ENCODE measurements at regions not wholly inside any gene's neighbourhood (a gene's known extent, or its start where the extent isn't known, plus 50 kb on each side); places are given as distances from the start of the nearest gene placed in this dataset.
"Not testable (repeated sequence)": the region's sequence is repeated elsewhere in the genome, so short reads cannot be mapped to it uniquely, and the experiment has no call there.

DNA sequence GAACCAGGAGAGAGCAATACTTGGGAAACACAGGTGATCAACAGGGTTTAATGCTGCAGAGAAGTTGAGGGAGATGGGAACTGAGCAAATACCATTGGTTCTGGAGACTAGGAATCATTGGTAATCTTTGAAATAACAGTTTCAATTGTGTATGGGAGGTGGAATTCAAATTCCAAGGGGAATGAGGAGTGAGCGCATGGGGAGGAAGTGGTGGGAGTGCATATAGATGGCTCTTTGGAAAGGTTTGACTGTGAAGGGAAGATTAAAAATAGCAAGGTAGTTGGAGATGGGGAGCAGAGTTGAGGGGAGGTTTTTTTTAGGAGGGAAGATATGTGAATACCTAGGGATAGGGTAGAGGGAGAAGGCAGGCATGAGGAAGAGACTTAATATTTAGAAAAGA is 51.1 kb upstream of the ROPN1 start:
- no peak for DNase-seq

DNA sequence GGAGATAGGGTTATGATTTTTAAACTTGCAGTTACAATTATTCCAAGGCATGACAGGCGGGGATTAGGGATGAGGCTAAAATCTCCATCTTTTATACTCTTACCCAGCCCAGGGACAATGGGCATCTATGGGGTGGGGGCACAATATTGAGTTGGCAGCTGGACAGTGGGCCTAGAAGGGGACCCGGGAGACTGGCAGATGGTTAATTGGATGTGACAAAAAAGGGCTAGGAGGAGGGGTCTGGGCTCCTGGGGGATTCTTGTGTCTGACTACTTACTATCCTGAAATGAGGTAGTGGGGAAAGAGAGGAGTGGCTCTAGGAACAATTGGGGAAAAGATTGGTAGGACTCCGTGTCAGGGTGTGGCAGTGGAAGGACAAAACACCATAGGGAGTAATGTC is 53.0 kb upstream of the ROPN1 start:
- no peak for DNase-seq

DNA sequence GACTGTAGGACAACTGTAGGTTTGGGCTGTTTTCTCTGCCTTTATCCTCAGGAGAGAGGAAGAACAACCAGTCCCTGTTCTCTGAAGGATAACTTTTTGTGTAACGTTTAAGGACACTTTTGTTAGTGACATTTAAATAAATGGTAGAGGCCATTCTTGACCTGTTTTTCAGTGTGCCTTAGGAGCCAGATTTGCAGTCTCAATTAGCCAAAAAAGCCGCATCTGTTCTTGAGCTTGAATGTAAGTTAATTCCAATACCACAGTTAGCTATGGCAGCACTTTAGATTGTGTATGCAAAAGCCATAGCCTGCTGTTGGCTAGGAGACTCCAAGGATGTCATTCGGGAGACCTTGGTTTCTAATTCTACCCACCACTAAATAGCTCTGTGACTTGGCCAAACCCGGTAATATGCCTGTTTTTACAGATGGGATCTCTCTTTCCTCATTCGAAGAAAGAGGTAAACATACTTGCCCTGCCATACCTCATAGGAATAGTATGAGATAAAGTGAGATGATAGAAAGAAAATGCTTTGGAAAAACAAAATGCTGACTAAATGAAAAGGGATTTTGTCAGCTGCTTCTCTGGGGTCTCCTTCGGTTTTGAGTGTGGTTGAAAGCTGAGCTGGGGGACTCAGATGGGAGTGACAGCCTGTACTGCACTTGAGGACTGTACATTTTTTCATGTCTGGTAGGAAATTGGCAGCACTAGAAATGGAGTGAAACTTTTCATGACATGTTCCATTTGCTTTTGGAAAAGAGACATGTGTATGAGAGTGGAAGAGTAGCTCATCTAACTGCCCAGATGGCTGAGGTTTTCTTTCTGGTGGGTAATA is 57.3 kb upstream of the ROPN1 start:
- no peak for DNase-seq

DNA sequence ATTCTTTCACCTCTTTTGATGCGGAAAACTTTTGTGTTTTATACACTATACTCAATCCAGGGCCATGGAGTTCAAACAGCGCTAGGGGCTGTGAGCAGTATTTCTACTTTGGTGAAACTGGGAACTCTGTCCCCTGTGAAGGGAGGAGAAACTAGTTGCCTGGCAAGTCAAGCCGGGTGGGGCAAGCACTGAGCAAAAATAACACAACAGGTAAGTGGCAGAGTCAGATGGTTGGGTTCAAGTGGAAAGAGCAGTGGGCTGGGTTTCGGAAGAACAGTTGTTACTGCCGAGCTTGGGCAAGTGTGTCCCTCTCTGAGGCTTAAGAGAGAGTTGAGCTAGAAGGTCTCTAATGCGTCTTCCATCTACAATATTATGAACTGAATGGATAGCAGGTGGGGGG is 59.7 kb upstream of the ROPN1 start:
- no peak for DNase-seq

DNA sequence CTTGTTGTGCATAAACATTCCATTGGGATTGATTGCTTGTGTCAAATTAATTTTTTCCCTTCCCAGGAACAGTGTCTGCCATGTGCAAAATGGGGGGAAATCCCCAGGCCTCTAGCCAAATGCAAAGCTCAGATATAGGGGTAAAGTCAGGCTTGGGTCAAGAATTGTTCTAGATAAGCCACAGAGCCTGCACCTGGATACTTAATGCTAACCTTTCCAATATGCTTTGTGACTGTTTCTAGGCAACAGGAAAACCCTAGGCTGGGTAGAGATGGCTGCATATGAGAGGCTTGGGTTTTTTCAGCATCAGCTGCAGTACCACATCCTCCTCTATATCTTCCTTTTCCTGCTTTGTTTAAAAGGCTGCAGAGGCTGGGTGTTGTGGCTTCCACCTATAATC is 61.9 kb upstream of the ROPN1 start:
- DNase-seq: no peak

DNA sequence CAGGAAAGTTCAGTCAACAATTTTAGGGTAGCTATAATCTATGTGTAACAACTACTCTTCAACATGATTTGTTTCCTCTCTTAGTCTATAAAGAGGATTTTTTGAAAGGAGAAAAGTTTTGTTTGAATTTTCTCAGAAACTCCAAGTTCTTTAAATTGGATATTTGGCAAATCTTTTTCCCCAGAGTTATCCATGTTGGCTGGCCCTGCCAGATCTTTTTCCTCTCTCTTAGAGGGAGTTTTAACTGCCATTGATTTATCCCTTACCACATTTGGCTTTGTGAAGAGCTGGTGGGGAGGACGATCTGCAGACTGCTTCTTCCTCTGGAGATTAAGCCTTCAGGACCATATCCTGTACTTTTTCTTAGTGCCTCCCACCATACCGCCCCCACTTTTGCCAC is 64.9 kb upstream of the ROPN1 start:
- DNase-seq: no peak

DNA sequence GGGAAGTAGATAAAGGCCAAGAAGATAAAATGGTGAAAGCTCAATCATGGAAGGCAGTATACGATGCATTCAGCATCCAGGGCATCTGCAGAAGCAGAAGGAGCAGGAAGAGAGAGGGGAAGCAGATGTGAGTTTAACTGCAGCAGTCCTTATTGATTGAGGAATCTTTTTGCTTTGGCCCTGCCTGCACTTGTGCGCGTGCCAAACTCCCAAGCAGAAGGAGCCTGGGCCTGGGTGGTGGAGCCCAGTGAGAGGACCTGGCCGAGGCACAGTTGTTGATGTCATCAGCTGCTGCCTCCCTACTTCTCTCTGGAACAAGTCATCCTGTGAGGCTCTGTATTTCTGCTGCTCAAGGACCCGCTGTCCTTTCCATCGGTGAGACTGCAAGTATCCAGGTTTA is 65.5 kb upstream of the ROPN1 start:
- DNase-seq: no peak

DNA sequence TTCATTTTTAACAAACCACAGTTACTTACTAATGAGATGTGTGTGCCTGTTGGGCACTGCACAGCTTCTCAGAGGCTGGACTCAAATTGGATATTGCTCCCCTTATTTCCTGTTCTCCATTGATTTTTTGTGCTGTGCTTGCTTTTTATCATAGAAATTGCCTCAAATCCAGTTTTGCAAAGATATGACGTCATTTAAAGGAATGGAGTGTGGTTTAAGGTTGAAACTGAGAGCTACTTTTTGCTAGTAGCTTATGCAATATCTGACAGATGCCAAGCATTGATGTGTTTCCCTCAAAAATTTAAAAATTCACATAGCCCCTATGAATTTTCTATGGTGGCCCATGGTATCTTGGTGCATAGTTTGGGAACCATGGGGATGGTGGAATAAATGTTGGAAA is 67.7 kb upstream of the ROPN1 start:
- no peak for DNase-seq

DNA sequence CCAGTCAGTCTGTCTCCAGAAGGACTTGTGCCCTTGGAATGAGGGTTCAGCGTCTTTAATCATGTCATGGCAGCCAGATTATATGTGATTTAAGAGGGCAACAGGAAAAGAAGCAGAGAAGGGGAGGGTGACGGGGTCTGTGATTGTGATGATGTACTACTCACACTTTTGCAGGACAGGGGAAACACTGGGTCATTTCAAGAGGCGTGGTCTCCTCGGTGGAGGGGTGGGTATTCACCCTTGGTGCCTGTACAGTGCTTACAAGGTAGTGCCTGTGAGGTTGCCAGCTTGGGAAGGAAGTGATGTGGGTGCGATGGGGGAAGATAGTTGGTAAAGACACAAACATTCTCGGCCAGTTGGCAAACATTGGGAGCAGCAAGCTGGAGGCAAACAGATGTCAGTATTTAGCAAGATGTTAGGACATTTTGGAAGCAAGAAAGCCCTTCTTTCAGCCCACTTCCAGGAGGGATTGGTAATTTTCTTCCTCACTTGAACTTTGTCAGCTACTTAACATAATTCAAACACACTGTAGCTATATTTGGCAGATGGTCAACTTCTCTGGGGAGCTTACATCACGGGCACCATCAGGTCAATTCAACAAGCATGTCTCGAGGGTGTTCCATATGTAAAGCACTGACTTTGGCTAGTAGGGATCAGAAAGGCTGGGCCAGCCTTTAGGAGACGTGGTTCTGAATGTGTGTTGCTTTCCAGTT is 71.4 kb upstream of the ROPN1 start:
- no peak for DNase-seq

DNA sequence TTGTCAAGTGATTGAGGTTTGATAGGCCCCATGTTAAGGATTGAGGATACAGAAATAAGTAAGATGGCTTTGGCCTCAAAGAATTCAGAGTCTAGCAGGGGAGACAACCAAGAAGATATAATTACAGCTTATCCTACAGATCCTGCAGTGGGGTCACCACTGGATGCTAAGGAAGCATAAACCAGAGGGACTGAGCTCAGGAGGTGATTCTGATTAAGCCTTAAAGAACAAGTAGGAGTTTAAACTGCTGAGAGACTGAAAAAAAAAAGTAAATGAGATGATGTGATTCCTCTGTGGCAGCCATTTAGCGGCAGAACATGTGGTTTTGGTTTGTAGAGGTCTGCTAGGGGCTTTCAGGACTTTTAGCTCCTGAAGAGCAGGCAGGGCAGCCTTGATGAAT is 72.1 kb upstream of the ROPN1 start:
- no peak for DNase-seq

DNA sequence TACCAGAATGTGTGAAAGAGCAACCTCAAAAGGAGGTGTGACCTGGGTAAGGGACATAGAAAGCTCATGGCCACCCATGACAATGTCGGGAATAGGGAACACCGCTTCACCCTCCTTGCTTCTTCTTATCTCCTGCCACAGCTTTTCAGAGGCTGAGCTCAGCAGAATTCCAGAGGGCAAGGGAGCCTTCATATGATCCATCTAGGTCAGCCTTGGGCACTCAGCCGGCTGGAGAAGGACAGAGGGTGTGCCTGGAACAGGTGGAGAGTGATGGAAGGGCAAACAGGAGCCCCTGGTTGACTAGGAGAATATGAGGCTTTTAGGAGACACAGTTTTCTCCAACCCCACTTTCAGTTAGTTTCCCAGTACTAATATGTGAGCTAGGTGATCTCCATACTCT is 74.6 kb upstream of the ROPN1 start:
- not testable (repeated sequence) for DNase-seq

DNA sequence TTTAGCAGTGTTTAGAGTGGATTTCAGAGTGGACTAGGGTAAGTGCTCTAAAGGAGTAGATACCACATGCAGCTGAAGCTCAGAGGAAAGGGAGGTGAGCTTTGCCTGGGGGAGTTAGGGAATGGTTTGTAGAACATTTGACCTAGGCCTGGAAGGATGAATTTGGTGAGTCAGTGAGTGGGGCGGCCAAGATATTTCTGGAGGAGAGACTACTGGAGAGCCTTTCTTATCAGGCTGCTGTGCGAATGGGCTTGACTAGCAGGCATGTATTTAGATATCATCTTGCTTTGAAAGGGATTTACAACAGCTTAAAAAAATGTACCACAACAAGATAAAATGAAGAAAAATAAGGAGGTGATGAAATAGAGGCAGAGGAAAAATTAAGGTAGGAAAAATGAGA is 77.8 kb upstream of the ROPN1 start:
- DNase-seq: not testable (repeated sequence)

DNA sequence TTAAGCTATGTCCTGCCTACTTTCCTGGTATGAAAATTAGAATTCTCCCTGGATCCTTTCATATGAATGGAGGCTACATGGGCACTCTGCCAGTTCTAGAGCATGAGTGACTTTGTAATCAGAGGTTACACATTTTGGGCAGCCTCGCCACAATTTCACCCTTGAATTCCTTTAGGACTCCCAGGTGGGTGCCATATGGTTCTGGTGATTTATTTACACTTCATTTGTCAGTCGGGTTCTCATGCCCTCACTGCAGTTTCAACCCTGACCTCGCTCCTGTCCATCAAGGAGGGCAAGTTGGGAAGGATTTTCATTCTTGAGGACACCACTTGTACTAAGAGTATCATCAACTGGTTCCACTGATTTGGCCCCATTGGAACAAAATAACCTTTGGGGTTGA is 83.2 kb upstream of the ROPN1 start:
- not testable (repeated sequence) for DNase-seq

DNA sequence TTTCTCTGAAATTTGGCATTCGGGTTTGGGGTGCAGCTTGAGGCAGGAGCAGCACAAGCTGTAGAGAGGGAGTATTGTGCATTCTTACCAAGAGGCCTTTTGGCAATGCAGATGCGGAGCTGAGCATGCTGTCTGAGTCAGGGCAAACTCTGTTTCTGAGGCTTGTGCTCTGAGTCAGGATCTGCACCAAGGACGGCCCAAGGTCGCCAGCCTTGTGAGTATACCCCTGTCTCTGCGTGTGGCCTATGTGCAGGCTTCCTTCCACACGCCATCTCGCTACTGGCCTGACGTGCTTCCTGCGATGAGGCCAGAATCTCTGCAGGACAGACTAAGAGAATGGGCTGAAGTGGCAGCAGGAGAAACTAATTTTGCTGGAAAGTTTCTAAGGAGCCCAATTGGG is 83.8 kb upstream of the ROPN1 start:
- DNase-seq: no peak

DNA sequence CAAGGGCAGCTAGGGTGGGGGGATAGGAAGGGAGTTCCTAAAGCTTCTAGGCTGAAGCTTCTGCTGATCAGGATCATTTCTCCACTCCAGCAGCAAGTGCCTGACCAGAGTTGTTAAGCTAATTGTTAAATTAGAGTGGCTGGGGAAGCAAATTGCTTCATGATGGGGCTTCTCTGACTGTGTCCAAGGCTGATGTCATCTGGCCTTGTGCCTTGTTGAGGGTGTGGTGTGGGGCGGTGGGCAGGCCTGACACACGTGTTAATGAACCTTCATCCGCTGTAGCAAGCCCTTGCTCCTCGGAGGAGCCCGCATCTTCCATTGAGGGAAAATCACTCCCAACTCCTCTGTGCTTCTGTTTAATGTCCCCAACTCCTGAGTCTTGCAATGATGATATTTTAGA is 84.3 kb upstream of the ROPN1 start:
- DNase-seq: no peak

DNA sequence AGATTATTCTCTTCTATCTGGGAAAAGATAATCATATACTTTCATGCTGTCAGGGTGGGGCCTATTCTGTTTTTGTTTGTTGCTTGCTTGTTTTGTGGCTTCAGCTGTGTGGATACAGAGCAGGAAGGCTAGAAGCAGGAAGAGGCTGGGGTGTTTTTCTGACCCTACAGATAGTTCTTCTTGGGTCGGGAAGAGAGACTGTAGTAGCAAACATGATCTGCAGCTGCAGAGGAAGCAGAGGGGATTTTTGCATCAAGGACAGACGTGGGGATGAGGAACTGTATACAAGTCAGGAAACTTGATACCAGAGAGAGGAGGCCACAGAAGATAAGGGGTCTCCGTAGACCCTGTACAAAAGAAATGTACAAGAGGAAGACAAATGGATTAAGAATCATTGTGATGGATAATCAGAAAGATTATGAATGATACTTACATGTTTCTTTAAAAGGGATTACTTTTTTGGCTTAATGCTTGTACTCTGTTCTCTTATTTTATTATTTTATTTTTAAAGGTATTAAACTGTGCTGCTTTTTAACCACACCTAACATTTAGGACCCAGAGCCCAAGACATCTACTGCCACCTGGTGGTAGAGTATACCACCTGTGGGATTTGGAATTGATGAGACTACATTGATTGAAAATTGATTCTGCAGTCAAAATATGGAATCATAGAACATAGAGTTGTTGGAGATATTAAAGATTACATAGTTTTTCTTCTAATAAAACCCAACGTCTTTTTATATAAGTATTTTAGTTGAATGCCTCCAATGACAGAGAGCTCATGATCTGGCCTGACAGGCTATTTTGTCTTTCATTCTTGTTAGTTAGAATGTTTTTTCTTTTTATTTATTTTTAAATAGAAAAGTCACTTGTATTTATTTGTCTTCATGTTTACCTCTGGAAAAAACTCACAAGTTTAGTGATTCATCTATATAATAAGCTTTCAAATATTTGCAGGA is 87.3 kb upstream of the ROPN1 start:
- no peak for DNase-seq

DNA sequence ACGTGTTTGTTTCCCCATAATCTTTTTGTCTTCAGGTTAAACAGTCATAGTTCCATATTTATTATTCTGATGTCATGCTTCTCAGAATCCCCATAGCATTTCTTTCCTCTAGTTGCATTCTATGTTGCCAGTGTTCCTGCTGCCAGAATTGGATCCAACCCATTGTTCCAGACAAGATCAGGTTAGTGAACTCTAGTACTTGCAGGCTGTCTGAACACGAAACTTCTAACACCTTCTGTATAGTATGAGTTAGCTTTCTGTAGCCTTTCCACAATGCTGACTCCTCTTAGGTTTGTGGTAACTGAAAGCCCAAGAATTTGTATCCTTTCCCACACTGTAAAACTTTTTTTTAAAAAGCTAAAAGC is 88.0 kb upstream of the ROPN1 start:
- no peak for DNase-seq

DNA sequence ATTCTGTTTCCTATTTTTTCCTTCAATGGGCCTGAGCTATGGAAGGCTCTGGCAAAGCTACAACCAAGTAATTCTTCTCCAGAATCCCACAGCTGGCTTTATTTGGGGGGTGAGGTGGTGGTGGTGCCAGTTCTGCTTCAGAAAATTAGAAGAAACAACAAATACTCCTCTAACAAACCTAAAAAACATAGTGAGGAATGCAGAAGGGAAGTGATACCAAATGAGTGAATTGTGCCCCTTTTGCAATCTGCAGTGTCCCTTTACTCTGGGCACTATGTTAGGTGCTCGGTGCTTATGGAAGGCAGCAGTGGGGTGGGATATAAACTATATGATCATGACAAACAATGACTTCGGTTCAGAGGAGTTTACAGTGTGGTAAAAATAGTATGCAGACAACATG is 90.4 kb upstream of the ROPN1 start:
- DNase-seq: no peak

DNA sequence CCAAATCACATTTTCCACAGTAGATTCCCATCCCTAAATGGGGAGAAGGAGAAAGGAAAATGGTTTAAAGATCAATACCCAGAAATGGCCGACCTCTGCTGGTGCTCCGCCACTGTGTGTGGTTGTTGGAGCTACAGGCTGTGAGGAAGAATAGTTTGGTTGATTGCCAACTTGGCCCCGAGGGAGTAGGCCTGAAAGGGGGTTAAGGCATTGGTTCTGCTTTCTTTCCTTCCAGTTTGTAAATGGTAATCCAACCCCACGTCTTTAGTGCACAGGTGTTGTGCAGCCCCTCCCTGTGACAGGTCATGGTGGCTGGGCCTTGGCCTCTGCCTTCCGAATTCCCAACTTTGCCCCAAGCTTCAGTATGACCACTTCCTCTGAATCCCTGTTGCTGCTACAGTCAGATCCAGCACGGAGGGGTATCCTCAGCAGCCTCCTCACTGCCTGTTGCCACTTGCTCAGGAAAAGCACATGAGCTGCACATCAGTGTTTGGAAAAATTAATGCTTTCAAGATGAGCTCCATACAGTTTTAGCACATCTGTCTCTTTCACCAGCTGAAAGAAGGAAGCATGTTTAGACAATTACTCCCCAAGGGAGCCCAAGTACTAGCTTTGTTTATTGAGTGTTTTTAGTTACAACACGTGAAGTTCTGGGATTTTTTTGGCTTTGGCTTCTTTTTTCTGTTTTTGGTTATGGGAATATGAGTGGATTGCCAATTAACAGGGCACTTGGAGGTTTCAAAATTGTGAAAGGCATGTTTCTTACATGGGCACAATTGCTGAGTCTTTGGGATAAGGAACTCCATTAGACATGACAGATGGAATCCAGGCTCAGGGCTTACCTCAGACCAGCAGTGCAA is 92.3 kb upstream of the ROPN1 start:
- no peak for DNase-seq

DNA sequence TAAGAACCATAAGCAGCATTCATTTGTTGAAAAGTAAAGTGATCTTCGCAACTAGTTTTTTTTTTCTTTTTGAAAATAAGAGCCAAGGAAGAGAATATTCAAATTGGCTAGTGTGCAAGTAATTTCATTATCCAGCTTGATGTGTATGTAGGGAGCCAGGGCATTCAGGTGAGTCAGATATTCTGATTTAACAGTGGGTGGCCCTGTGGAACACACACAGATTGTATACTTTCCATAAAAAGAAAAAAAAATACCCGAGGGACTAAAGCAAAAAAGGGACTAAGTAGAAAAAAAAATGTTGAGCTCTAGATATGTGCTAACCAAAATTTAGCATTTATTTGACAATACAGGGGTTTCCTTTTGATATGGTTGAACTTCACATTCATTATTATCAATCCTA is 96.9 kb upstream of the ROPN1 start:
- DNase-seq: no peak

DNA sequence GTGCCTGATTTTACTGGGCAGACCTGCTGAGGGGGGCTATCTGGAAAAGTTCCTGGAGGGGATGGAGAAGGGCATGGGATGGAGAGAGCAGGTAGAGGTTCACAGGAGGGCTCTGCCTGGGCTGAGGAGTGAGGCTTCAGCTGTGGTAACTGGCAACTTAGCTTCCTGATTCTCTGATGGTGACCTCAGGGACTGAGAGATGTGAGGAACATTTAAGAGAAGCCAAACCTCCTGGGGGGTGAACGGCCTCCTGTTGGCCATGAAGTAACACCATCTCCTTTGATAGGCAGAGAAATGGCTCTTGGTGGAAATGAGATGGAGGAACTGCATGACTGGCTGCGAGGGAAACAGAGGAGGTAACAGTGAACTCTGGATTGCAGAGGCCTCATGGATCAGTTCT is 97.3 kb upstream of the ROPN1 start:
- no peak for DNase-seq

DNA sequence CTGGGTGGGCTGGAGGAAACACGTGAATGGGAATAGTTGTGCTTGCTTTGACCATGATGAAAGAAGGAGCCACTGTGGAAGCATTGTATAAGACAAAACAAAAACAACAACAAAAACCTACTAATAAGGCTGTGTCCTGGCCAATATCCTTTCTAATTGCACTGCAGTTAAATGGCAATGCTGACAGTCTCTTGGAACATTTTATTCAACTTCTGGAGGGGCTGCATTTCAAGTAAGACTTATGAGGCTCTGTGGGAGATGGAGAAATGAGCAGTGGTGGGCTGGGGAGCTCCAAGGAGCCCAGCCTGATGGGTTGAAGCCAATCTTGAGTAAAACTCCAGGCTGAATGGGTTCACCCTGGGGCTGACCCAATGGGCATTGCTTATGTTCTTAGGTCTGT is 99.8 kb upstream of the ROPN1 start:
- DNase-seq: no peak

DNA sequence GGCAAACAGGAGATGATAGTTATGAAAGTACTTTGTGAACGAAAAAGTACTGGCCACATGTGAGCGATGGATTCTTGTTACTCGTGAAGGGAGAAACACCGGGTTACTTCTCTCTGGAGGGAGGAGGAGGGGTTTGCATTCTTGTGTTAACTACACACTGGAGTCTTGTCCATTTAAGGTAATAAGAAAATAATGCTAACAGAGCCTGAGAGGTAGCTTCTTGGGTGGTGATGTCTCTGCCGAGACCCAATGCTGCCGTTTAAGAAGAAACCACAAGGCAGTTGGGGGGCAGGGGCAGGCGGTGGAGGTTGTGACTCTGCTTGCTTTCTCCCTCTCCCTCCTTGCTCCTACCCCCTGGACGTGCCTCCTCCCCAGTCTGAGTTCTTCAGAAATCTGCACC is 100.9 kb upstream of the ROPN1 start:
- no peak for DNase-seq
